ENCODE measurements at regions not wholly inside any gene's neighbourhood (a gene's known extent, or its start where the extent isn't known, plus 50 kb on each side); places are given as distances from the start of the nearest gene placed in this dataset.
A peak's percentile ranks its signal among the peaks of the same experiment; 100 is the strongest.

DNA sequence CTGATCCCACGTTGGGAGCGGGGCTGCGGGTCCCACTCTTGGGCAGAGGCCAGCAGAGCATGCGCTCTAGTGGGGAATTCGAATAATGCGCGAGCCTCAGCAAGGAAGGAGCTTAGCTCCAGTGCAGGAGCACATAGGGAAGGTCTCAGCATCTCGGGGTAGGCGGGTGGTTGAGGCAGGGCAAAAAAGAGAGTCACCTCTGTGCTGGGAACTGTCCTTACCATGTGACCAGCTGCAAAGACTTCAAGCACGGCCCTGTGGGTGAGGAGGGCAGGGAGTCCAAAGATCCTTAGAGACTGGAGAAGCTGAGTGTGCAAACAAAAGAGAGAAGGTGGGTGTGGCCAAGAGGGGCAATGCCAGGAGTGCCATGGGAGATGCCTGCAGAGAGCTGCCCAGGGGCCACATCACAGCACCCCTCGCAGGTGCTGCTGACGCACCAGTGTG lies 79.2 kb upstream of the CD93 start:
- no peaks in the 10 kb centered on the region for H3K79me2 ChIP-seq (ENCODE audit: insufficient read depth, low read length)
- DNase-seq (ENCODE audit: low read depth) (no peak), FAIRE-seq (no peak)
- H3K27me3 ChIP-seq (ENCODE audit: insufficient read depth, low read length), result no peaks in the 10 kb centered on the region
- peaks cover 19% of the 10 kb centered on the region for H3K4me1 ChIP-seq (ENCODE audit: insufficient read depth, low read length)
- Mint-ChIP-seq H3K4me3 (ENCODE audit: unreplicated experiment) (no peak overlapping the region), H3K27ac (ENCODE audit: unreplicated experiment) (no peak overlapping the region), H3K36me3 (ENCODE audit: low read depth, unreplicated experiment) (no peaks in the 10 kb centered on the region), H3K4me1 (ENCODE audit: low read depth, unreplicated experiment) (peaks cover 3% of the 10 kb centered on the region), H3K9me3 (ENCODE audit: unreplicated experiment) (no peaks in the 10 kb centered on the region), H3K27me3 (ENCODE audit: low read depth, unreplicated experiment) (peaks cover 13% of the 10 kb centered on the region)
- no peaks in the 10 kb centered on the region for H4K20me1 ChIP-seq (ENCODE audit: insufficient read depth, low read length)
- H3K4me3 ChIP-seq (ENCODE audit: insufficient read depth, low read depth, low read length), result no peak overlapping the region
- H3K27ac ChIP-seq (ENCODE audit: low read depth, low read length), result no peak overlapping the region
- TF ChIP-seq, protein P1, sequence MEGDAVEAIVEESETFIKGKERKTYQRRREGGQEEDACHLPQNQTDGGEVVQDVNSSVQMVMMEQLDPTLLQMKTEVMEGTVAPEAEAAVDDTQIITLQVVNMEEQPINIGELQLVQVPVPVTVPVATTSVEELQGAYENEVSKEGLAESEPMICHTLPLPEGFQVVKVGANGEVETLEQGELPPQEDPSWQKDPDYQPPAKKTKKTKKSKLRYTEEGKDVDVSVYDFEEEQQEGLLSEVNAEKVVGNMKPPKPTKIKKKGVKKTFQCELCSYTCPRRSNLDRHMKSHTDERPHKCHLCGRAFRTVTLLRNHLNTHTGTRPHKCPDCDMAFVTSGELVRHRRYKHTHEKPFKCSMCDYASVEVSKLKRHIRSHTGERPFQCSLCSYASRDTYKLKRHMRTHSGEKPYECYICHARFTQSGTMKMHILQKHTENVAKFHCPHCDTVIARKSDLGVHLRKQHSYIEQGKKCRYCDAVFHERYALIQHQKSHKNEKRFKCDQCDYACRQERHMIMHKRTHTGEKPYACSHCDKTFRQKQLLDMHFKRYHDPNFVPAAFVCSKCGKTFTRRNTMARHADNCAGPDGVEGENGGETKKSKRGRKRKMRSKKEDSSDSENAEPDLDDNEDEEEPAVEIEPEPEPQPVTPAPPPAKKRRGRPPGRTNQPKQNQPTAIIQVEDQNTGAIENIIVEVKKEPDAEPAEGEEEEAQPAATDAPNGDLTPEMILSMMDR (IDR thresholded peaks at IDR 0.05; ENCODE audit: insufficient read depth, low read depth, low read length), result peak; percentile 11
- TF ChIP-seq EZH2 (IDR thresholded peaks at IDR 0.05; ENCODE audit: insufficient read depth, low read length), result no peak
- peak overlapping the region; percentile 5 for H2AFZ ChIP-seq (ENCODE audit: low read depth, low read length)
- H3K9ac ChIP-seq (ENCODE audit: low read length), result no peak overlapping the region
- H3K4me2 ChIP-seq (ENCODE audit: low read length), result no peak overlapping the region
- no peaks in the 10 kb centered on the region for H3K36me3 ChIP-seq (ENCODE audit: insufficient read depth, low read length)
- no peaks in the 10 kb centered on the region for H3K9me3 ChIP-seq (ENCODE audit: insufficient read depth, low read depth, low read length)

DNA sequence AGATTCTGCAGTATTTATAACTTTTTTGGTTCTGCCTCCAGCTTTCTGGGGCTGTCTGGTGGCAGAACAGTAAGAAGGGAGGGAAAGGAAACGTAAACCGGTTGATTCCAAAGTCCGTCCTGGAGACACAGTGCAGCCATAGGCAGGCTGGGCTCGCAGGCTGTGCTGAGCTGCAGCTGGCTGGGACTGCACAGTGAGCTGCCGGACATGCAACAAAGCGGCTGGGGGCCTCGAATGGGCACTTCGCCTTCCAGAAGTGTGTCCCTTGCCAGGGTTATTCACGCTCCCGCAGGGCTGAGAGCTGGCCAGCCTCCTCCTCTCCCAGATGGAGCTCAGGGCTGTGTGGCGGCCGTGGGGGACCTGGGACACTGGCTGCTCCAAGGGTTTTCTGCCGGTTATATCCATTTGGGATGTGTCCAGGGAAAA lies 78.1 kb upstream of the CD93 start:
- Mint-ChIP-seq H3K4me1 (ENCODE audit: low read depth, unreplicated experiment) (peaks cover 3% of the 10 kb centered on the region), H3K27ac (ENCODE audit: unreplicated experiment) (no peak overlapping the region), H3K4me3 (ENCODE audit: unreplicated experiment) (no peak overlapping the region), H3K27me3 (ENCODE audit: low read depth, unreplicated experiment) (peaks cover 11% of the 10 kb centered on the region), H3K9me3 (ENCODE audit: unreplicated experiment) (no peaks in the 10 kb centered on the region), H3K36me3 (ENCODE audit: low read depth, unreplicated experiment) (no peaks in the 10 kb centered on the region)
- no peaks in the 10 kb centered on the region for H3K79me2 ChIP-seq (ENCODE audit: insufficient read depth, low read length)
- H2AFZ ChIP-seq (ENCODE audit: low read depth, low read length), result no peak overlapping the region
- H3K27me3 ChIP-seq (ENCODE audit: insufficient read depth, low read length), result no peaks in the 10 kb centered on the region
- no peaks in the 10 kb centered on the region for H4K20me1 ChIP-seq (ENCODE audit: insufficient read depth, low read length)
- H3K9me3 ChIP-seq (ENCODE audit: insufficient read depth, low read depth, low read length), result no peaks in the 10 kb centered on the region
- TF ChIP-seq, protein P1 (IDR thresholded peaks at IDR 0.05; ENCODE audit: insufficient read depth, low read depth, low read length), result no peak
- TF ChIP-seq EZH2 (IDR thresholded peaks at IDR 0.05; ENCODE audit: insufficient read depth, low read length), result no peak
- H3K4me3 ChIP-seq (ENCODE audit: insufficient read depth, low read depth, low read length), result no peak overlapping the region
- no peak for FAIRE-seq
- no peak overlapping the region for H3K4me2 ChIP-seq (ENCODE audit: low read length)
- no peak overlapping the region for H3K9ac ChIP-seq (ENCODE audit: low read length)
- no peak overlapping the region for H3K27ac ChIP-seq (ENCODE audit: low read depth, low read length)
- peaks cover 23% of the 10 kb centered on the region for H3K4me1 ChIP-seq (ENCODE audit: insufficient read depth, low read length)
- H3K36me3 ChIP-seq (ENCODE audit: insufficient read depth, low read length), result no peaks in the 10 kb centered on the region
- DNase-seq (ENCODE audit: low read depth), result no peak

DNA sequence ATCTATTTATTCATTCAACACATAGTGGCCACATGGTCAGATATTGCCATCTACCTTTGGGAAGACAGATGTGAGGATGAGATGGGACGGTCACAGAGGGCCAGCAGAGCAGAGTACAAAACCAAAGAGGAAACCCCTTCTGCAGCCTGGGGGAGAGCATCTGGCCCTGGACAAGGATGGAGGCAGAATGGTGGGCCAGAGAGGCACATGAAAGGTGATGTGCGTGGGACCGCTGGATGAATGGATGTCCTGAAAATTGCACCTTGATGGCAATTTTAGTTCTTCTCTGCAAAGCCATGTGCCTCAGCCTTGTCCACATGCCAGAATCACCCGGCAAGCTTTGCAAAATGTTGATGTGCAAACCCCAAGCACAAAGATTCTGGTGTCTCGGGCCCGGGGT lies 77.4 kb upstream of the CD93 start:
- no peak for TF ChIP-seq EZH2 (IDR thresholded peaks at IDR 0.05; ENCODE audit: insufficient read depth, low read length)
- TF ChIP-seq, protein P1 (IDR thresholded peaks at IDR 0.05; ENCODE audit: insufficient read depth, low read depth, low read length), result no peak
- H4K20me1 ChIP-seq (ENCODE audit: insufficient read depth, low read length), result no peaks in the 10 kb centered on the region
- H3K4me3 Mint-ChIP-seq (ENCODE audit: unreplicated experiment), result no peak overlapping the region
- H3K4me1 Mint-ChIP-seq (ENCODE audit: low read depth, unreplicated experiment), result peaks cover 3% of the 10 kb centered on the region
- H3K27me3 Mint-ChIP-seq (ENCODE audit: low read depth, unreplicated experiment), result peaks cover 10% of the 10 kb centered on the region
- H3K4me2 ChIP-seq (ENCODE audit: low read length), result no peak overlapping the region
- no peak overlapping the region for H3K27ac Mint-ChIP-seq (ENCODE audit: unreplicated experiment)
- no peaks in the 10 kb centered on the region for H3K36me3 ChIP-seq (ENCODE audit: insufficient read depth, low read length)
- no peaks in the 10 kb centered on the region for H3K36me3 Mint-ChIP-seq (ENCODE audit: low read depth, unreplicated experiment)
- DNase-seq (ENCODE audit: low read depth) (no peak), FAIRE-seq (no peak)
- H3K9ac ChIP-seq (ENCODE audit: low read length), result no peak overlapping the region
- no peak overlapping the region for H3K4me3 ChIP-seq (ENCODE audit: insufficient read depth, low read depth, low read length)
- no peaks in the 10 kb centered on the region for H3K9me3 Mint-ChIP-seq (ENCODE audit: unreplicated experiment)
- H3K4me1 ChIP-seq (ENCODE audit: insufficient read depth, low read length), result peaks cover 23% of the 10 kb centered on the region
- no peaks in the 10 kb centered on the region for H3K27me3 ChIP-seq (ENCODE audit: insufficient read depth, low read length)
- no peak overlapping the region for H2AFZ ChIP-seq (ENCODE audit: low read depth, low read length)
- no peaks in the 10 kb centered on the region for H3K79me2 ChIP-seq (ENCODE audit: insufficient read depth, low read length)
- H3K27ac ChIP-seq (ENCODE audit: low read depth, low read length), result no peak overlapping the region
- H3K9me3 ChIP-seq (ENCODE audit: insufficient read depth, low read depth, low read length), result no peaks in the 10 kb centered on the region
